GM23338 (cell line): ENCODE measurements at regions not wholly inside any gene's neighbourhood (a gene's known extent, or its start where the extent isn't known, plus 50 kb on each side); places are given as distances from the start of the nearest gene placed in this dataset.
A peak's percentile ranks its signal among the peaks of the same experiment; 100 is the strongest.

Experiments used
- ATAC-seq: fragments of 200-7000 bp; cut with Tn5 transposase; 3 replicates; pipeline ENCODE4 v1.9.1; 2020
- DNase-seq: peaks from one replicate; pipeline ENCODE4 v3.0.0-alpha.2; 2015; ENCODE audit warnings: low spot score
- H2AFZ ChIP-seq: fragments of 200-600 bp; sonication (generic); 2 replicates; pipeline ENCODE4 v1.8.0; 2016; ENCODE audit warnings: antibody characterized with exemption, mild to moderate bottlenecking, moderate library complexity
- H3F3A ChIP-seq: fragments of 200-600 bp; sonication (generic); replicated peaks from 2 replicates; pipeline ENCODE4 v1.8.0; 2017; ENCODE audit warnings: antibody characterized with exemption, mixed run types, low read depth
- H3K27ac ChIP-seq: fragments of 200-600 bp; sonication (generic); 2 replicates; pipeline ENCODE4 v1.6.1; 2016; ENCODE audit warnings: low read depth
- H3K27me3 ChIP-seq: fragments of 200-600 bp; sonication (generic); 2 replicates; pipeline ENCODE4 v1.8.0; 2016; ENCODE audit warnings: mild to moderate bottlenecking, mixed run types, moderate library complexity; ENCODE audit not compliant: insufficient read depth
- H3K36me3 ChIP-seq: fragments of 200-600 bp; sonication (generic); 2 replicates; pipeline ENCODE4 v1.8.0; 2016; ENCODE audit warnings: mild to moderate bottlenecking; ENCODE audit not compliant: insufficient read depth
- H3K4me1 ChIP-seq: fragments of 200-600 bp; sonication (generic); 2 replicates; pipeline ENCODE4 v1.8.0; 2016; ENCODE audit warnings: mild to moderate bottlenecking, moderate library complexity; ENCODE audit not compliant: insufficient read depth
- H3K4me2 ChIP-seq: fragments of 200-600 bp; sonication (generic); 2 replicates; pipeline ENCODE4 v1.7.1; 2017; ENCODE audit warnings: mixed run types
- H3K4me3 ChIP-seq: fragments of 200-600 bp; sonication (generic); 2 replicates; pipeline ENCODE4 v1.6.1; 2016; ENCODE audit warnings: mixed run types
- H3K79me2 ChIP-seq: fragments of 200-600 bp; sonication (generic); replicated peaks from 2 replicates; pipeline ENCODE4 v1.8.0; 2017; ENCODE audit warnings: mild to moderate bottlenecking; ENCODE audit not compliant: insufficient read depth
- H3K9me2 ChIP-seq: fragments of 200-600 bp; sonication (generic); 2 replicates; pipeline ENCODE4 v1.8.0; 2017; ENCODE audit not compliant: insufficient read depth
- H4K20me1 ChIP-seq: fragments of 200-600 bp; sonication (generic); replicated peaks from 2 replicates; pipeline ENCODE4 v1.8.0; 2017; ENCODE audit warnings: mild to moderate bottlenecking; ENCODE audit not compliant: insufficient read depth
- H3K27ac Mint-ChIP-seq: 2 replicates; pipeline ENCODE4 v1.8.0; 2020; ENCODE audit warnings: inconsistent platforms, mild to moderate bottlenecking, moderate library complexity, mixed read lengths
- H3K27me3 Mint-ChIP-seq: 3 replicates; pipeline ENCODE4 v1.8.0; 2022; ENCODE audit warnings: low read depth, mild to moderate bottlenecking, moderate library complexity, mixed read lengths, inconsistent platforms; ENCODE audit not compliant: insufficient read depth, poor library complexity
- H3K36me3 Mint-ChIP-seq: 3 replicates; pipeline ENCODE4 v1.8.0; 2021; ENCODE audit warnings: low read depth, mild to moderate bottlenecking, inconsistent platforms, moderate library complexity, mixed read lengths
- H3K4me1 Mint-ChIP-seq: 3 replicates; pipeline ENCODE4 v1.8.0; 2020; ENCODE audit warnings: mild to moderate bottlenecking, inconsistent platforms, mixed read lengths
- H3K4me3 Mint-ChIP-seq: 3 replicates; pipeline ENCODE4 v1.8.0; 2021; ENCODE audit warnings: moderate library complexity, mild to moderate bottlenecking, inconsistent platforms, mixed read lengths
- H3K9me3 Mint-ChIP-seq: 3 replicates; pipeline ENCODE4 v1.8.0; 2020; ENCODE audit warnings: moderate library complexity, mild to moderate bottlenecking, inconsistent platforms, mixed read lengths
- CREB1 ChIP-seq: fragments of 250-450 bp; sonication (Bioruptor Pico); IDR thresholded peaks from 2 replicates; pipeline ENCODE4 v1.5.0; 2020; ENCODE audit warnings: low read depth, mild to moderate bottlenecking, moderate library complexity
- EZH2 ChIP-seq: fragments of 200-600 bp; sonication (generic); IDR thresholded peaks from one replicate; pipeline ENCODE4 v1.8.0; 2017; ENCODE audit warnings: antibody characterized with exemption, mild to moderate bottlenecking, low read depth; ENCODE audit not compliant: unreplicated experiment
- EZH2phosphoT487 ChIP-seq: fragments of 200-600 bp; sonication (generic); IDR thresholded peaks from one replicate; pipeline ENCODE4 v1.8.1; 2018; ENCODE audit warnings: antibody characterized with exemption; ENCODE audit not compliant: unreplicated experiment
- JUNB ChIP-seq: IDR thresholded peaks from one replicate; pipeline ENCODE4 v1.6.1; 2016; ENCODE audit warnings: antibody characterized with exemption; ENCODE audit not compliant: unreplicated experiment
- NANOG ChIP-seq: IDR thresholded peaks from 2 replicates; pipeline ENCODE4 v1.6.1; 2016; ENCODE audit warnings: antibody characterized with exemption, borderline replicate concordance
- POLR2AphosphoS5 ChIP-seq: IDR thresholded peaks from 2 replicates; pipeline ENCODE4 v1.6.1; 2016; ENCODE audit warnings: antibody characterized with exemption, low read depth
- STAT1 ChIP-seq: IDR thresholded peaks from one replicate; pipeline ENCODE4 v1.6.1; 2016; ENCODE audit warnings: antibody characterized with exemption; ENCODE audit not compliant: unreplicated experiment
- ZNF114 ChIP-seq: fragments of 250-450 bp; sonication (Bioruptor Pico); IDR thresholded peaks from 2 replicates; pipeline ENCODE4 v1.5.0; 2020; ENCODE audit warnings: mild to moderate bottlenecking, moderate library complexity
- ZNF331 ChIP-seq: fragments of 250-450 bp; sonication (Bioruptor Pico); IDR thresholded peaks from 2 replicates; pipeline ENCODE4 v1.5.0; 2020; ENCODE audit warnings: low read depth, mild to moderate bottlenecking, moderate library complexity
- TF ChIP-seq, protein P1 (sequence below), 2 experiments: fragments of 200-600 bp in 1 of 2; sonication (generic) in 1 of 2; conservative IDR thresholded peaks; 2 replicates each; pipeline versions ENCODE4 v1.5.1 to v1.6.1; 2016 to 2017; ENCODE audit warnings: antibody characterized with exemption in 2 of 2, low read depth in 2 of 2, mild to moderate bottlenecking in 2 of 2, moderate library complexity in 1 of 2
- TF ChIP-seq, protein P2 (sequence below): IDR thresholded peaks from 2 replicates; pipeline ENCODE4 v1.6.1; 2016; ENCODE audit warnings: antibody characterized with exemption
- TF ChIP-seq, protein P3 (sequence below): IDR thresholded peaks from one replicate; pipeline ENCODE4 v1.6.1; 2018; ENCODE audit warnings: antibody characterized with exemption; ENCODE audit not compliant: unreplicated experiment
- TF ChIP-seq, protein P4 (sequence below): fragments of 250-450 bp; sonication (Bioruptor Pico); IDR thresholded peaks from 2 replicates; pipeline ENCODE4 v1.5.0; 2020; ENCODE audit warnings: mild to moderate bottlenecking, moderate library complexity

DNA sequence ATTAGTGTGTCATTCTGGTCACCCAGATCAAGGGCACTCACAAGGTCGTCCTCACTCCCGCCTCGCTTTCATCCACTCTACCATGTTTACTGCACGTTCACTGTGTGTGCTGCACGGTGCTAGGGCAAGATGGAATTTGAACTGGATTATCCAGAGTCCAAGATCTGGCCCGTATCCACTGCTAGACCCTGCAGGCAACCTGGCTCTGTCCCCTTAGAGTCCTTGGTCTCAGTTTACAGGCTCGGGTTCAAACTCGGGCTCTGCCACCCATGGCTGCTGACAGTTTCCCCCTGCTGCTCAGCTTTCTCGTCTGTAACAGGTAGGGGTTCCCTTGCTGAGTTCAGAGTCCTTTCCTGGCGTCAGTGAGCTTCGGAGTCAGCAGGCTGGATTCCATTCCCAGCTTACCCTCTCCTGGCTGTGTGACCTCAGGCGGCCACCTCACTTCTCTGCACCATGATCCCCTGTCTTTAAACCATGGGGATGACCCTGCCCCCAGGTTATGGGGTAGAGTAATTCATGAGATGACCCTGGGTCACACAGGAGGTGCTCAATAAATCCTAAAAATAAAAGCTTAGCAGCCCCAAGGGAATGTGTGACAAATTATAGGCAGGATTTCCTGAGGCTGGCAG lies 79.6 kb upstream of the SLC6A6 start:
- H3K27ac Mint-ChIP-seq, result no peak overlapping the region
- ATAC-seq (no peak), DNase-seq (no peak)
- Histone ChIP-seq H3K36me3 (no peaks in the 10 kb centered on the region), H3K27me3 (no peaks in the 10 kb centered on the region), H3K4me3 (no peak overlapping the region), H3K4me2 (no peak overlapping the region), H3K79me2 (no peaks in the 10 kb centered on the region), H3K9me2 (no peaks in the 10 kb centered on the region), H3F3A (no peaks in the 10 kb centered on the region), H3K27ac (no peak overlapping the region), H3K4me1 (no peaks in the 10 kb centered on the region), H2AFZ (peak overlapping the region; percentile 43; the same call in 1 of the 2 replicates), H4K20me1 (no peaks in the 10 kb centered on the region)
- no peak for TF ChIP-seq EZH2
- no peak for TF ChIP-seq JUNB
- TF ChIP-seq STAT1, result no peak
- no peak for TF ChIP-seq POLR2AphosphoS5
- TF ChIP-seq CREB1 (CRISPR knock-in tag), result no peak
- TF ChIP-seq, protein P1, sequence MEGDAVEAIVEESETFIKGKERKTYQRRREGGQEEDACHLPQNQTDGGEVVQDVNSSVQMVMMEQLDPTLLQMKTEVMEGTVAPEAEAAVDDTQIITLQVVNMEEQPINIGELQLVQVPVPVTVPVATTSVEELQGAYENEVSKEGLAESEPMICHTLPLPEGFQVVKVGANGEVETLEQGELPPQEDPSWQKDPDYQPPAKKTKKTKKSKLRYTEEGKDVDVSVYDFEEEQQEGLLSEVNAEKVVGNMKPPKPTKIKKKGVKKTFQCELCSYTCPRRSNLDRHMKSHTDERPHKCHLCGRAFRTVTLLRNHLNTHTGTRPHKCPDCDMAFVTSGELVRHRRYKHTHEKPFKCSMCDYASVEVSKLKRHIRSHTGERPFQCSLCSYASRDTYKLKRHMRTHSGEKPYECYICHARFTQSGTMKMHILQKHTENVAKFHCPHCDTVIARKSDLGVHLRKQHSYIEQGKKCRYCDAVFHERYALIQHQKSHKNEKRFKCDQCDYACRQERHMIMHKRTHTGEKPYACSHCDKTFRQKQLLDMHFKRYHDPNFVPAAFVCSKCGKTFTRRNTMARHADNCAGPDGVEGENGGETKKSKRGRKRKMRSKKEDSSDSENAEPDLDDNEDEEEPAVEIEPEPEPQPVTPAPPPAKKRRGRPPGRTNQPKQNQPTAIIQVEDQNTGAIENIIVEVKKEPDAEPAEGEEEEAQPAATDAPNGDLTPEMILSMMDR (conservative IDR thresholded peaks at IDR 0.05; ENCODE audit: low read depth in 2 of 2), result no peak
- TF ChIP-seq, protein P2, sequence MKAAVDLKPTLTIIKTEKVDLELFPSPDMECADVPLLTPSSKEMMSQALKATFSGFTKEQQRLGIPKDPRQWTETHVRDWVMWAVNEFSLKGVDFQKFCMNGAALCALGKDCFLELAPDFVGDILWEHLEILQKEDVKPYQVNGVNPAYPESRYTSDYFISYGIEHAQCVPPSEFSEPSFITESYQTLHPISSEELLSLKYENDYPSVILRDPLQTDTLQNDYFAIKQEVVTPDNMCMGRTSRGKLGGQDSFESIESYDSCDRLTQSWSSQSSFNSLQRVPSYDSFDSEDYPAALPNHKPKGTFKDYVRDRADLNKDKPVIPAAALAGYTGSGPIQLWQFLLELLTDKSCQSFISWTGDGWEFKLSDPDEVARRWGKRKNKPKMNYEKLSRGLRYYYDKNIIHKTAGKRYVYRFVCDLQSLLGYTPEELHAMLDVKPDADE, result no peak
- no peak for TF ChIP-seq ZNF114 (CRISPR knock-in tag)
- TF ChIP-seq, protein P3, sequence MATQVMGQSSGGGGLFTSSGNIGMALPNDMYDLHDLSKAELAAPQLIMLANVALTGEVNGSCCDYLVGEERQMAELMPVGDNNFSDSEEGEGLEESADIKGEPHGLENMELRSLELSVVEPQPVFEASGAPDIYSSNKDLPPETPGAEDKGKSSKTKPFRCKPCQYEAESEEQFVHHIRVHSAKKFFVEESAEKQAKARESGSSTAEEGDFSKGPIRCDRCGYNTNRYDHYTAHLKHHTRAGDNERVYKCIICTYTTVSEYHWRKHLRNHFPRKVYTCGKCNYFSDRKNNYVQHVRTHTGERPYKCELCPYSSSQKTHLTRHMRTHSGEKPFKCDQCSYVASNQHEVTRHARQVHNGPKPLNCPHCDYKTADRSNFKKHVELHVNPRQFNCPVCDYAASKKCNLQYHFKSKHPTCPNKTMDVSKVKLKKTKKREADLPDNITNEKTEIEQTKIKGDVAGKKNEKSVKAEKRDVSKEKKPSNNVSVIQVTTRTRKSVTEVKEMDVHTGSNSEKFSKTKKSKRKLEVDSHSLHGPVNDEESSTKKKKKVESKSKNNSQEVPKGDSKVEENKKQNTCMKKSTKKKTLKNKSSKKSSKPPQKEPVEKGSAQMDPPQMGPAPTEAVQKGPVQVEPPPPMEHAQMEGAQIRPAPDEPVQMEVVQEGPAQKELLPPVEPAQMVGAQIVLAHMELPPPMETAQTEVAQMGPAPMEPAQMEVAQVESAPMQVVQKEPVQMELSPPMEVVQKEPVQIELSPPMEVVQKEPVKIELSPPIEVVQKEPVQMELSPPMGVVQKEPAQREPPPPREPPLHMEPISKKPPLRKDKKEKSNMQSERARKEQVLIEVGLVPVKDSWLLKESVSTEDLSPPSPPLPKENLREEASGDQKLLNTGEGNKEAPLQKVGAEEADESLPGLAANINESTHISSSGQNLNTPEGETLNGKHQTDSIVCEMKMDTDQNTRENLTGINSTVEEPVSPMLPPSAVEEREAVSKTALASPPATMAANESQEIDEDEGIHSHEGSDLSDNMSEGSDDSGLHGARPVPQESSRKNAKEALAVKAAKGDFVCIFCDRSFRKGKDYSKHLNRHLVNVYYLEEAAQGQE, result no peak
- no peak for TF ChIP-seq ZNF331 (CRISPR knock-in tag)
- TF ChIP-seq, protein P4, sequence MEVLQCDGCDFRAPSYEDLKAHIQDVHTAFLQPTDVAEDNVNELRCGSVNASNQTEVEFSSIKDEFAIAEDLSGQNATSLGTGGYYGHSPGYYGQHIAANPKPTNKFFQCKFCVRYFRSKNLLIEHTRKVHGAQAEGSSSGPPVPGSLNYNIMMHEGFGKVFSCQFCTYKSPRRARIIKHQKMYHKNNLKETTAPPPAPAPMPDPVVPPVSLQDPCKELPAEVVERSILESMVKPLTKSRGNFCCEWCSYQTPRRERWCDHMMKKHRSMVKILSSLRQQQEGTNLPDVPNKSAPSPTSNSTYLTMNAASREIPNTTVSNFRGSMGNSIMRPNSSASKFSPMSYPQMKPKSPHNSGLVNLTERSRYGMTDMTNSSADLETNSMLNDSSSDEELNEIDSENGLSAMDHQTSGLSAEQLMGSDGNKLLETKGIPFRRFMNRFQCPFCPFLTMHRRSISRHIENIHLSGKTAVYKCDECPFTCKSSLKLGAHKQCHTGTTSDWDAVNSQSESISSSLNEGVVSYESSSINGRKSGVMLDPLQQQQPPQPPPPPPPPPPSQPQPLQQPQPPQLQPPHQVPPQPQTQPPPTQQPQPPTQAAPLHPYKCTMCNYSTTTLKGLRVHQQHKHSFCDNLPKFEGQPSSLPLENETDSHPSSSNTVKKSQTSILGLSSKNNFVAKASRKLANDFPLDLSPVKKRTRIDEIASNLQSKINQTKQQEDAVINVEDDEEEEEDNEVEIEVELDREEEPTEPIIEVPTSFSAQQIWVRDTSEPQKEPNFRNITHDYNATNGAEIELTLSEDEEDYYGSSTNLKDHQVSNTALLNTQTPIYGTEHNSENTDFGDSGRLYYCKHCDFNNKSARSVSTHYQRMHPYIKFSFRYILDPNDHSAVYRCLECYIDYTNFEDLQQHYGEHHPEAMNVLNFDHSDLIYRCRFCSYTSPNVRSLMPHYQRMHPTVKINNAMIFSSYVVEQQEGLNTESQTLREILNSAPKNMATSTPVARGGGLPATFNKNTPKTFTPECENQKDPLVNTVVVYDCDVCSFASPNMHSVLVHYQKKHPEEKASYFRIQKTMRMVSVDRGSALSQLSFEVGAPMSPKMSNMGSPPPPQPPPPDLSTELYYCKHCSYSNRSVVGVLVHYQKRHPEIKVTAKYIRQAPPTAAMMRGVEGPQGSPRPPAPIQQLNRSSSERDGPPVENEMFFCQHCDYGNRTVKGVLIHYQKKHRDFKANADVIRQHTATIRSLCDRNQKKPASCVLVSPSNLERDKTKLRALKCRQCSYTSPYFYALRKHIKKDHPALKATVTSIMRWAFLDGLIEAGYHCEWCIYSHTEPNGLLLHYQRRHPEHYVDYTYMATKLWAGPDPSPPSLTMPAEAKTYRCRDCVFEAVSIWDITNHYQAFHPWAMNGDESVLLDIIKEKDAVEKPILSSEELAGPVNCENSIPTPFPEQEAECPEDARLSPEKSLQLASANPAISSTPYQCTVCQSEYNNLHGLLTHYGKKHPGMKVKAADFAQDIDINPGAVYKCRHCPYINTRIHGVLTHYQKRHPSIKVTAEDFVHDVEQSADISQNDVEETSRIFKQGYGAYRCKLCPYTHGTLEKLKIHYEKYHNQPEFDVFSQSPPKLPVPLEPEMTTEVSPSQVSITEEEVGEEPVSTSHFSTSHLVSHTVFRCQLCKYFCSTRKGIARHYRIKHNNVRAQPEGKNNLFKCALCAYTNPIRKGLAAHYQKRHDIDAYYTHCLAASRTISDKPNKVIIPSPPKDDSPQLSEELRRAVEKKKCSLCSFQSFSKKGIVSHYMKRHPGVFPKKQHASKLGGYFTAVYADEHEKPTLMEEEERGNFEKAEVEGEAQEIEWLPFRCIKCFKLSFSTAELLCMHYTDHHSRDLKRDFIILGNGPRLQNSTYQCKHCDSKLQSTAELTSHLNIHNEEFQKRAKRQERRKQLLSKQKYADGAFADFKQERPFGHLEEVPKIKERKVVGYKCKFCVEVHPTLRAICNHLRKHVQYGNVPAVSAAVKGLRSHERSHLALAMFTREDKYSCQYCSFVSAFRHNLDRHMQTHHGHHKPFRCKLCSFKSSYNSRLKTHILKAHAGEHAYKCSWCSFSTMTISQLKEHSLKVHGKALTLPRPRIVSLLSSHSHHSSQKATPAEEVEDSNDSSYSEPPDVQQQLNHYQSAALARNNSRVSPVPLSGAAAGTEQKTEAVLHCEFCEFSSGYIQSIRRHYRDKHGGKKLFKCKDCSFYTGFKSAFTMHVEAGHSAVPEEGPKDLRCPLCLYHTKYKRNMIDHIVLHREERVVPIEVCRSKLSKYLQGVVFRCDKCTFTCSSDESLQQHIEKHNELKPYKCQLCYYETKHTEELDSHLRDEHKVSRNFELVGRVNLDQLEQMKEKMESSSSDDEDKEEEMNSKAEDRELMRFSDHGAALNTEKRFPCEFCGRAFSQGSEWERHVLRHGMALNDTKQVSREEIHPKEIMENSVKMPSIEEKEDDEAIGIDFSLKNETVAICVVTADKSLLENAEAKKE, result no peak
- no peak for TF ChIP-seq NANOG
- no peak for TF ChIP-seq EZH2phosphoT487
- no peak overlapping the region for H3K4me3 Mint-ChIP-seq
- peaks cover 7% of the 10 kb centered on the region; the same call in 2 of the 3 replicates for H3K4me1 Mint-ChIP-seq
- peaks cover 4% of the 10 kb centered on the region; the same call in 2 of the 3 replicates for H3K36me3 Mint-ChIP-seq
- H3K27me3 Mint-ChIP-seq, result peaks cover 12% of the 10 kb centered on the region
- H3K9me3 Mint-ChIP-seq, result peaks cover 4% of the 10 kb centered on the region; the same call in 1 of the 3 replicates
